ENCODE measurements at regions not wholly inside any gene's neighbourhood (a gene's known extent, or its start where the extent isn't known, plus 50 kb on each side); places are given as distances from the start of the nearest gene placed in this dataset.

GRCh38 chr20:11266571-11266970 lies 592.8 kb upstream of the JAG1 start:
- TF ChIP-seq, protein P1, sequence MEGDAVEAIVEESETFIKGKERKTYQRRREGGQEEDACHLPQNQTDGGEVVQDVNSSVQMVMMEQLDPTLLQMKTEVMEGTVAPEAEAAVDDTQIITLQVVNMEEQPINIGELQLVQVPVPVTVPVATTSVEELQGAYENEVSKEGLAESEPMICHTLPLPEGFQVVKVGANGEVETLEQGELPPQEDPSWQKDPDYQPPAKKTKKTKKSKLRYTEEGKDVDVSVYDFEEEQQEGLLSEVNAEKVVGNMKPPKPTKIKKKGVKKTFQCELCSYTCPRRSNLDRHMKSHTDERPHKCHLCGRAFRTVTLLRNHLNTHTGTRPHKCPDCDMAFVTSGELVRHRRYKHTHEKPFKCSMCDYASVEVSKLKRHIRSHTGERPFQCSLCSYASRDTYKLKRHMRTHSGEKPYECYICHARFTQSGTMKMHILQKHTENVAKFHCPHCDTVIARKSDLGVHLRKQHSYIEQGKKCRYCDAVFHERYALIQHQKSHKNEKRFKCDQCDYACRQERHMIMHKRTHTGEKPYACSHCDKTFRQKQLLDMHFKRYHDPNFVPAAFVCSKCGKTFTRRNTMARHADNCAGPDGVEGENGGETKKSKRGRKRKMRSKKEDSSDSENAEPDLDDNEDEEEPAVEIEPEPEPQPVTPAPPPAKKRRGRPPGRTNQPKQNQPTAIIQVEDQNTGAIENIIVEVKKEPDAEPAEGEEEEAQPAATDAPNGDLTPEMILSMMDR (CRISPR knock-in tag; IDR thresholded peaks at IDR 0.05) = no peak
- TF ChIP-seq ZNF207 (IDR thresholded peaks at IDR 0.05; ENCODE audit: borderline replicate concordance) = no peak
- no peak for TF ChIP-seq ZKSCAN8 (CRISPR knock-in tag; IDR thresholded peaks at IDR 0.05; ENCODE audit: borderline replicate concordance)
- no peak for TF ChIP-seq SMAD1 (CRISPR knock-in tag; IDR thresholded peaks at IDR 0.05; ENCODE audit: borderline replicate concordance, low read depth)
- no peak for TF ChIP-seq WIZ (CRISPR knock-in tag; IDR thresholded peaks at IDR 0.05)
- no peak for TF ChIP-seq RNF2 (conservative IDR thresholded peaks at IDR 0.05; ENCODE audit: low read depth)
